Psoas muscle (tissue), 7 donors: ENCODE measurements at regions not wholly inside any gene's neighbourhood (a gene's known extent, or its start where the extent isn't known, plus 50 kb on each side); places are given as distances from the start of the nearest gene placed in this dataset.

Experiments
- ATAC-seq, 4 donors: fragments of 200-7000 bp; cut with Tn5 transposase; one replicate each; pipeline ENCODE4 v1.9.1; 2020; ENCODE audit warnings: moderate library complexity in 3 of 4, mild to moderate bottlenecking in 2 of 4
- DNase-seq, 2 donors: peaks; one replicate each; pipeline ENCODE4 v3.0.0-alpha.2; 2020
- H3K27ac ChIP-seq: fragments of 200-600 bp; one replicate; pipeline ENCODE4 v1.8.0; 2022
- H3K27me3 ChIP-seq, 3 donors: fragments of 200-600 bp in 1 of 3; one replicate each; pipeline versions ENCODE4 v1.6.1 to v1.8.0; 2013 to 2022; ENCODE audit warnings: low read length in 2 of 3, mild to moderate bottlenecking in 2 of 3, moderate library complexity in 1 of 3; ENCODE audit not compliant: insufficient read depth in 3 of 3
- H3K36me3 ChIP-seq, 2 donors: fragments of 200-600 bp in 1 of 2; one replicate each; pipeline versions ENCODE4 v1.6.1 to v1.8.0; 2013 to 2022; ENCODE audit warnings: low read depth in 1 of 2, mild to moderate bottlenecking in 1 of 2, moderate library complexity in 1 of 2; ENCODE audit not compliant: insufficient read depth in 1 of 2
- H3K4me1 ChIP-seq: fragments of 200-600 bp; one replicate; pipeline ENCODE4 v1.8.0; 2022
- H3K4me3 ChIP-seq: fragments of 200-600 bp; one replicate; pipeline ENCODE4 v1.8.0; 2022; ENCODE audit warnings: mild to moderate bottlenecking
- H3K9me3 ChIP-seq: fragments of 200-600 bp; one replicate; pipeline ENCODE4 v1.8.0; 2022
- WGBS, 3 donors: extraction: QIAGEN DNeasy Blood & Tissue Kit; methylation state at CpG; one replicate each; pipeline versions ENCODE4 v1.1.6 to v1.1.7; 2013; 5-methylcytosine and 5-hydroxymethylcytosine counted together
- intact Hi-C, 2 donors: fragments of 100-400 bp; cut with DNase I; formaldehyde crosslinking; loops; one replicate each; pipeline versions ENCODE4 v1.11.0 to v1.14.2; 2022
- TF ChIP-seq, protein P1 (sequence below): fragments of 200-600 bp; IDR thresholded peaks from one replicate; pipeline ENCODE4 v1.8.0; 2022; ENCODE audit warnings: antibody characterized with exemption
- donor health status: healthy with polysubstance abuse.
- donor health status: DM: no; HTN: no; CAD: no; lungs with moderate emphysema.
- donor health status: Bipolar disorder and iron deficiency.
- donor health status: healthy.
- donor health status: DM: yes; HTN: yes; CAD: no.
- donor health status: DM: no; HTN: no; CAD: no.
- donor health status: DM: yes; HTN: yes; CAD: no.

- Histone ChIP-seq H3K27ac (no peak overlapping the region), H3K4me3 (no peak overlapping the region), H3K9me3 (no peaks in the 10 kb centered on the region), H3K27me3 (no peaks in the 10 kb centered on the region), H3K36me3 (no peaks in the 10 kb centered on the region), H3K4me1 (peaks cover 9% of the 10 kb centered on the region)
- 0% methylated on average over 1 of the region's 1 CpG for WGBS, 3 donors
- intact Hi-C loops: no loop called here
- no peak for ATAC-seq
- TF ChIP-seq, protein P1, sequence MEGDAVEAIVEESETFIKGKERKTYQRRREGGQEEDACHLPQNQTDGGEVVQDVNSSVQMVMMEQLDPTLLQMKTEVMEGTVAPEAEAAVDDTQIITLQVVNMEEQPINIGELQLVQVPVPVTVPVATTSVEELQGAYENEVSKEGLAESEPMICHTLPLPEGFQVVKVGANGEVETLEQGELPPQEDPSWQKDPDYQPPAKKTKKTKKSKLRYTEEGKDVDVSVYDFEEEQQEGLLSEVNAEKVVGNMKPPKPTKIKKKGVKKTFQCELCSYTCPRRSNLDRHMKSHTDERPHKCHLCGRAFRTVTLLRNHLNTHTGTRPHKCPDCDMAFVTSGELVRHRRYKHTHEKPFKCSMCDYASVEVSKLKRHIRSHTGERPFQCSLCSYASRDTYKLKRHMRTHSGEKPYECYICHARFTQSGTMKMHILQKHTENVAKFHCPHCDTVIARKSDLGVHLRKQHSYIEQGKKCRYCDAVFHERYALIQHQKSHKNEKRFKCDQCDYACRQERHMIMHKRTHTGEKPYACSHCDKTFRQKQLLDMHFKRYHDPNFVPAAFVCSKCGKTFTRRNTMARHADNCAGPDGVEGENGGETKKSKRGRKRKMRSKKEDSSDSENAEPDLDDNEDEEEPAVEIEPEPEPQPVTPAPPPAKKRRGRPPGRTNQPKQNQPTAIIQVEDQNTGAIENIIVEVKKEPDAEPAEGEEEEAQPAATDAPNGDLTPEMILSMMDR: no peak
- no peak for DNase-seq
These were observed 78.0 kb downstream of the SEC61B start for GRCh38 chr9:99300103-99300439.

DNA sequence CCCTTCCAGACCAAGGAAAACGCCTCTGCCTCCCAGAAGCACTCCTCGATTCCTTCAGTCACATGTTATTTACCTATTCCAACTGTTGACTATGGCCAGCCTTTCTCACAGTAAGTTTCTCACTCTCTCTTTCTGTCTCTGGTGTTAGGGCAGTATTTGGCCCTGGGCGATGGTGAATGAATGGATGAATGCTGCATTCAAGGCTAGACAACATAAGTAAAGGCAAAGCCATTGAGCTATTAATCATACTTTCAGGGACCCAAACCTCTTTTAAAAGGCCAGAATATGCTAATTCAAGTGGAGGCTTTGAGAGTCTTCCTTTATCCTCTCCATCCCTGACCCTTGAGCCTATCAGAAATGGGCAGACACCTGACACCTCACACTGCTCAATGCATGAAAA, 78.5 kb downstream of the SEC61B start:
- DNase-seq (no peak), ATAC-seq (no peak)
- H3K36me3 ChIP-seq: no peaks in the 10 kb centered on the region
- TF ChIP-seq, protein P1: no peak
- H3K9me3 ChIP-seq: no peaks in the 10 kb centered on the region
- intact Hi-C loops: no loop called here
- peaks cover 9% of the 10 kb centered on the region for H3K4me1 ChIP-seq
- 81 to 90% (median 85%) methylated on average over 3 of the region's 3 CpGs for WGBS, 3 donors
- no peak overlapping the region for H3K4me3 ChIP-seq
- H3K27me3 ChIP-seq: no peaks in the 10 kb centered on the region
- no peak overlapping the region for H3K27ac ChIP-seq

DNA sequence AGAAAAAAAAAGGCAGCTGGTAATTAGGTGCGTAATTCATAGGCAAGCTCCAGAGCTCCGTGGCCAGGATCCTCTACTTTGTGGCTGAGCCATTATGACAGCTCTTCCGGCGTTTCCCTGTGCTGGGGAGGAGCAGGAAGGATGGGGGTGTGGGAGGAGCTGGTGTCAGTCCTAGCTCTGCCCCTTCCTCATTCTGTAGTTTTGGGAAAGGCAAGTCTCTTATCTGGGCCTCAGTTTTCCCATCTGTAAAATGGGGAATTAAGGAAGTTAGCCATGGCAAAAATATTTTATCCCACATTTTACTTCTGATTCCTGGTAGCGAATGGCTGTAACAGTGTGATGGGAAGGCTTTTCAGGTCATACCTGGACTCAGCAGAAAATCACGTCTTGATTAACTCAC, 81.1 kb downstream of the SEC61B start:
- Histone ChIP-seq H3K27ac (no peak overlapping the region), H3K4me1 (peaks cover 6% of the 10 kb centered on the region), H3K36me3 (no peaks in the 10 kb centered on the region), H3K4me3 (no peak overlapping the region), H3K9me3 (no peaks in the 10 kb centered on the region), H3K27me3 (no peaks in the 10 kb centered on the region)
- ATAC-seq (no peak), DNase-seq (no peak)
- intact Hi-C loops: no loop called here
- 57 to 69% (median 69%) methylated on average over 6 of the region's 6 CpGs for WGBS, 3 donors
- TF ChIP-seq, protein P1: no peak

DNA sequence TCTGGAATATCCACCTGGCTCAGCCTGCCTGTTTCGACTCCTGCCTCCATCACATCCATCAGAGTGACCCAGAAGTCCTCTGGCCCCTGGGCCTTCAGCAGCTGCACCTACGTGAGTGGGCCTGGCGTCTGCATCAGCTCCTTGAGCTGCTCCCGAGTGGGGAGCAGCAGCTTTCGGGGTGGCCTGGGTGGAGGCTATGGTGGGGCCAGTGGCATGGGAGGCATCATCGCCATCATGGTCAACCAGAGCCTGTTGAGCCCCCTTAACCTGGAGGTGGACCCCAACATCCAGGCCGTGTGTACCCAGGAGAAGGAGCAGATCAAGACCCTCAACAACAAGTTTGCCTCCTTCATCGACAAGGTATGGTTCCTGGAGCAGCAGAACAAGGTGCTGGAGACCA, 83.0 kb downstream of the SEC61B start:
- Histone ChIP-seq H3K4me3 (no peak overlapping the region), H3K4me1 (no peaks in the 10 kb centered on the region), H3K9me3 (no peaks in the 10 kb centered on the region), H3K27me3 (no peaks in the 10 kb centered on the region), H3K27ac (no peak overlapping the region), H3K36me3 (no peaks in the 10 kb centered on the region)
- no peak for DNase-seq
- intact Hi-C loops: no loop called here
- TF ChIP-seq, protein P1: no peak
- no peak for ATAC-seq
- WGBS, 3 donors: 91 to 94% (median 92%) methylated on average over 8 of the region's 8 CpGs
